GM23338 (cell line): ENCODE measurements at regions not wholly inside any gene's neighbourhood (a gene's known extent, or its start where the extent isn't known, plus 50 kb on each side); places are given as distances from the start of the nearest gene placed in this dataset.

ENCODE experiments used
- ATAC-seq: fragments of 200-7000 bp; cut with Tn5 transposase; 3 replicates; pipeline ENCODE4 v1.9.1; 2020
- DNase-seq: peaks from one replicate; pipeline ENCODE4 v3.0.0-alpha.2; 2015; ENCODE audit warnings: low spot score
- H2AFZ ChIP-seq: fragments of 200-600 bp; sonication (generic); 2 replicates; pipeline ENCODE4 v1.8.0; 2016; ENCODE audit warnings: antibody characterized with exemption, mild to moderate bottlenecking, moderate library complexity
- H3F3A ChIP-seq: fragments of 200-600 bp; sonication (generic); replicated peaks from 2 replicates; pipeline ENCODE4 v1.8.0; 2017; ENCODE audit warnings: antibody characterized with exemption, mixed run types, low read depth
- H3K27ac ChIP-seq: fragments of 200-600 bp; sonication (generic); 2 replicates; pipeline ENCODE4 v1.6.1; 2016; ENCODE audit warnings: low read depth
- H3K27me3 ChIP-seq: fragments of 200-600 bp; sonication (generic); 2 replicates; pipeline ENCODE4 v1.8.0; 2016; ENCODE audit warnings: mild to moderate bottlenecking, mixed run types, moderate library complexity; ENCODE audit not compliant: insufficient read depth
- H3K36me3 ChIP-seq: fragments of 200-600 bp; sonication (generic); 2 replicates; pipeline ENCODE4 v1.8.0; 2016; ENCODE audit warnings: mild to moderate bottlenecking; ENCODE audit not compliant: insufficient read depth
- H3K4me1 ChIP-seq: fragments of 200-600 bp; sonication (generic); 2 replicates; pipeline ENCODE4 v1.8.0; 2016; ENCODE audit warnings: mild to moderate bottlenecking, moderate library complexity; ENCODE audit not compliant: insufficient read depth
- H3K4me2 ChIP-seq: fragments of 200-600 bp; sonication (generic); 2 replicates; pipeline ENCODE4 v1.7.1; 2017; ENCODE audit warnings: mixed run types
- H3K4me3 ChIP-seq: fragments of 200-600 bp; sonication (generic); 2 replicates; pipeline ENCODE4 v1.6.1; 2016; ENCODE audit warnings: mixed run types
- H3K79me2 ChIP-seq: fragments of 200-600 bp; sonication (generic); replicated peaks from 2 replicates; pipeline ENCODE4 v1.8.0; 2017; ENCODE audit warnings: mild to moderate bottlenecking; ENCODE audit not compliant: insufficient read depth
- H3K9me2 ChIP-seq: fragments of 200-600 bp; sonication (generic); 2 replicates; pipeline ENCODE4 v1.8.0; 2017; ENCODE audit not compliant: insufficient read depth
- H4K20me1 ChIP-seq: fragments of 200-600 bp; sonication (generic); replicated peaks from 2 replicates; pipeline ENCODE4 v1.8.0; 2017; ENCODE audit warnings: mild to moderate bottlenecking; ENCODE audit not compliant: insufficient read depth
- H3K27ac Mint-ChIP-seq: 2 replicates; pipeline ENCODE4 v1.8.0; 2020; ENCODE audit warnings: inconsistent platforms, mild to moderate bottlenecking, moderate library complexity, mixed read lengths
- H3K27me3 Mint-ChIP-seq: 3 replicates; pipeline ENCODE4 v1.8.0; 2022; ENCODE audit warnings: low read depth, mild to moderate bottlenecking, moderate library complexity, mixed read lengths, inconsistent platforms; ENCODE audit not compliant: insufficient read depth, poor library complexity
- H3K36me3 Mint-ChIP-seq: 3 replicates; pipeline ENCODE4 v1.8.0; 2021; ENCODE audit warnings: low read depth, mild to moderate bottlenecking, inconsistent platforms, moderate library complexity, mixed read lengths
- H3K4me1 Mint-ChIP-seq: 3 replicates; pipeline ENCODE4 v1.8.0; 2020; ENCODE audit warnings: mild to moderate bottlenecking, inconsistent platforms, mixed read lengths
- H3K4me3 Mint-ChIP-seq: 3 replicates; pipeline ENCODE4 v1.8.0; 2021; ENCODE audit warnings: moderate library complexity, mild to moderate bottlenecking, inconsistent platforms, mixed read lengths
- H3K9me3 Mint-ChIP-seq: 3 replicates; pipeline ENCODE4 v1.8.0; 2020; ENCODE audit warnings: moderate library complexity, mild to moderate bottlenecking, inconsistent platforms, mixed read lengths
- CREB1 ChIP-seq: fragments of 250-450 bp; sonication (Bioruptor Pico); IDR thresholded peaks from 2 replicates; pipeline ENCODE4 v1.5.0; 2020; ENCODE audit warnings: low read depth, mild to moderate bottlenecking, moderate library complexity
- EZH2phosphoT487 ChIP-seq: fragments of 200-600 bp; sonication (generic); IDR thresholded peaks from one replicate; pipeline ENCODE4 v1.8.1; 2018; ENCODE audit warnings: antibody characterized with exemption; ENCODE audit not compliant: unreplicated experiment
- JUNB ChIP-seq: IDR thresholded peaks from one replicate; pipeline ENCODE4 v1.6.1; 2016; ENCODE audit warnings: antibody characterized with exemption; ENCODE audit not compliant: unreplicated experiment
- POLR2AphosphoS5 ChIP-seq: IDR thresholded peaks from 2 replicates; pipeline ENCODE4 v1.6.1; 2016; ENCODE audit warnings: antibody characterized with exemption, low read depth
- ZNF114 ChIP-seq: fragments of 250-450 bp; sonication (Bioruptor Pico); IDR thresholded peaks from 2 replicates; pipeline ENCODE4 v1.5.0; 2020; ENCODE audit warnings: mild to moderate bottlenecking, moderate library complexity
- ZNF331 ChIP-seq: fragments of 250-450 bp; sonication (Bioruptor Pico); IDR thresholded peaks from 2 replicates; pipeline ENCODE4 v1.5.0; 2020; ENCODE audit warnings: low read depth, mild to moderate bottlenecking, moderate library complexity
- TF ChIP-seq, protein P1 (sequence below): fragments of 250-450 bp; sonication (Bioruptor Pico); IDR thresholded peaks from 2 replicates; pipeline ENCODE4 v1.5.0; 2020; ENCODE audit warnings: mild to moderate bottlenecking, moderate library complexity

- TF ChIP-seq, protein P1, sequence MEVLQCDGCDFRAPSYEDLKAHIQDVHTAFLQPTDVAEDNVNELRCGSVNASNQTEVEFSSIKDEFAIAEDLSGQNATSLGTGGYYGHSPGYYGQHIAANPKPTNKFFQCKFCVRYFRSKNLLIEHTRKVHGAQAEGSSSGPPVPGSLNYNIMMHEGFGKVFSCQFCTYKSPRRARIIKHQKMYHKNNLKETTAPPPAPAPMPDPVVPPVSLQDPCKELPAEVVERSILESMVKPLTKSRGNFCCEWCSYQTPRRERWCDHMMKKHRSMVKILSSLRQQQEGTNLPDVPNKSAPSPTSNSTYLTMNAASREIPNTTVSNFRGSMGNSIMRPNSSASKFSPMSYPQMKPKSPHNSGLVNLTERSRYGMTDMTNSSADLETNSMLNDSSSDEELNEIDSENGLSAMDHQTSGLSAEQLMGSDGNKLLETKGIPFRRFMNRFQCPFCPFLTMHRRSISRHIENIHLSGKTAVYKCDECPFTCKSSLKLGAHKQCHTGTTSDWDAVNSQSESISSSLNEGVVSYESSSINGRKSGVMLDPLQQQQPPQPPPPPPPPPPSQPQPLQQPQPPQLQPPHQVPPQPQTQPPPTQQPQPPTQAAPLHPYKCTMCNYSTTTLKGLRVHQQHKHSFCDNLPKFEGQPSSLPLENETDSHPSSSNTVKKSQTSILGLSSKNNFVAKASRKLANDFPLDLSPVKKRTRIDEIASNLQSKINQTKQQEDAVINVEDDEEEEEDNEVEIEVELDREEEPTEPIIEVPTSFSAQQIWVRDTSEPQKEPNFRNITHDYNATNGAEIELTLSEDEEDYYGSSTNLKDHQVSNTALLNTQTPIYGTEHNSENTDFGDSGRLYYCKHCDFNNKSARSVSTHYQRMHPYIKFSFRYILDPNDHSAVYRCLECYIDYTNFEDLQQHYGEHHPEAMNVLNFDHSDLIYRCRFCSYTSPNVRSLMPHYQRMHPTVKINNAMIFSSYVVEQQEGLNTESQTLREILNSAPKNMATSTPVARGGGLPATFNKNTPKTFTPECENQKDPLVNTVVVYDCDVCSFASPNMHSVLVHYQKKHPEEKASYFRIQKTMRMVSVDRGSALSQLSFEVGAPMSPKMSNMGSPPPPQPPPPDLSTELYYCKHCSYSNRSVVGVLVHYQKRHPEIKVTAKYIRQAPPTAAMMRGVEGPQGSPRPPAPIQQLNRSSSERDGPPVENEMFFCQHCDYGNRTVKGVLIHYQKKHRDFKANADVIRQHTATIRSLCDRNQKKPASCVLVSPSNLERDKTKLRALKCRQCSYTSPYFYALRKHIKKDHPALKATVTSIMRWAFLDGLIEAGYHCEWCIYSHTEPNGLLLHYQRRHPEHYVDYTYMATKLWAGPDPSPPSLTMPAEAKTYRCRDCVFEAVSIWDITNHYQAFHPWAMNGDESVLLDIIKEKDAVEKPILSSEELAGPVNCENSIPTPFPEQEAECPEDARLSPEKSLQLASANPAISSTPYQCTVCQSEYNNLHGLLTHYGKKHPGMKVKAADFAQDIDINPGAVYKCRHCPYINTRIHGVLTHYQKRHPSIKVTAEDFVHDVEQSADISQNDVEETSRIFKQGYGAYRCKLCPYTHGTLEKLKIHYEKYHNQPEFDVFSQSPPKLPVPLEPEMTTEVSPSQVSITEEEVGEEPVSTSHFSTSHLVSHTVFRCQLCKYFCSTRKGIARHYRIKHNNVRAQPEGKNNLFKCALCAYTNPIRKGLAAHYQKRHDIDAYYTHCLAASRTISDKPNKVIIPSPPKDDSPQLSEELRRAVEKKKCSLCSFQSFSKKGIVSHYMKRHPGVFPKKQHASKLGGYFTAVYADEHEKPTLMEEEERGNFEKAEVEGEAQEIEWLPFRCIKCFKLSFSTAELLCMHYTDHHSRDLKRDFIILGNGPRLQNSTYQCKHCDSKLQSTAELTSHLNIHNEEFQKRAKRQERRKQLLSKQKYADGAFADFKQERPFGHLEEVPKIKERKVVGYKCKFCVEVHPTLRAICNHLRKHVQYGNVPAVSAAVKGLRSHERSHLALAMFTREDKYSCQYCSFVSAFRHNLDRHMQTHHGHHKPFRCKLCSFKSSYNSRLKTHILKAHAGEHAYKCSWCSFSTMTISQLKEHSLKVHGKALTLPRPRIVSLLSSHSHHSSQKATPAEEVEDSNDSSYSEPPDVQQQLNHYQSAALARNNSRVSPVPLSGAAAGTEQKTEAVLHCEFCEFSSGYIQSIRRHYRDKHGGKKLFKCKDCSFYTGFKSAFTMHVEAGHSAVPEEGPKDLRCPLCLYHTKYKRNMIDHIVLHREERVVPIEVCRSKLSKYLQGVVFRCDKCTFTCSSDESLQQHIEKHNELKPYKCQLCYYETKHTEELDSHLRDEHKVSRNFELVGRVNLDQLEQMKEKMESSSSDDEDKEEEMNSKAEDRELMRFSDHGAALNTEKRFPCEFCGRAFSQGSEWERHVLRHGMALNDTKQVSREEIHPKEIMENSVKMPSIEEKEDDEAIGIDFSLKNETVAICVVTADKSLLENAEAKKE (CRISPR knock-in tag) = no peak
- no peak for TF ChIP-seq POLR2AphosphoS5
- no peak for TF ChIP-seq ZNF114 (CRISPR knock-in tag)
- TF ChIP-seq ZNF331 = no peak
- TF ChIP-seq CREB1 = no peak
These were observed 812.1 kb upstream of the INTU start (continued) for GRCh38 chr4:126820631-126821030.

GRCh38 chr4:126821152-126821551 lies 811.6 kb upstream of the INTU start:
- H3K36me3 ChIP-seq = 0 out of 2 replicates have a peak, but pooled peaks cover 3% of the 10 kb centered on the region
- no peaks in the 10 kb centered on the region for H4K20me1 ChIP-seq
- no peak overlapping the region for H2AFZ ChIP-seq
- no peak overlapping the region for H3K4me3 Mint-ChIP-seq
- H3K4me1 Mint-ChIP-seq = no peaks in the 10 kb centered on the region
- TF ChIP-seq JUNB = no peak
- no peak for TF ChIP-seq EZH2phosphoT487
- TF ChIP-seq POLR2AphosphoS5 = no peak
- no peak overlapping the region for H3K4me3 ChIP-seq
- no peaks in the 10 kb centered on the region for H3K4me1 ChIP-seq
- H3K27ac Mint-ChIP-seq = no peak overlapping the region
- ATAC-seq (no peak), DNase-seq (no peak)
- H3K4me2 ChIP-seq = no peak overlapping the region
- H3K27ac ChIP-seq = no peak overlapping the region
- H3K9me3 Mint-ChIP-seq = peaks cover 7% of the 10 kb centered on the region; the same call in 2 of the 3 replicates
- no peaks in the 10 kb centered on the region for H3K36me3 Mint-ChIP-seq
- H3K79me2 ChIP-seq = no peaks in the 10 kb centered on the region
- H3F3A ChIP-seq = no peaks in the 10 kb centered on the region
- no peaks in the 10 kb centered on the region; the same call in 1 of the 2 replicates for H3K9me2 ChIP-seq
- H3K27me3 Mint-ChIP-seq = peaks cover 3% of the 10 kb centered on the region
- no peaks in the 10 kb centered on the region for H3K27me3 ChIP-seq
